Prostate gland (tissue), 2 donors: ENCODE measurements at regions not wholly inside any gene's neighbourhood (a gene's known extent, or its start where the extent isn't known, plus 50 kb on each side); places are given as distances from the start of the nearest gene placed in this dataset.

Source experiments
- DNase-seq: peaks from one replicate; pipeline ENCODE4 v3.0.0-alpha.2; 2019; ENCODE audit warnings: low spot score
- H3K27ac ChIP-seq, 2 donors: fragments of 200-600 bp; sonication (generic); 2 replicates each; pipeline ENCODE4 v1.5.1; 2017 to 2019
- H3K27me3 ChIP-seq: fragments of 200-600 bp; sonication (generic); replicated peaks from 2 replicates; pipeline ENCODE4 v1.5.1; 2019; ENCODE audit not compliant: insufficient read depth
- H3K36me3 ChIP-seq, 2 donors: fragments of 200-600 bp; sonication (generic); 1 replicate in 1 of 2; 2 replicates in 1 of 2; pipeline versions ENCODE4 v1.5.1 to v1.8.1; 2017 to 2019
- H3K4me1 ChIP-seq: fragments of 200-600 bp; sonication (generic); replicated peaks from 2 replicates; pipeline ENCODE4 v1.5.1; 2019
- H3K4me3 ChIP-seq, 2 donors: fragments of 200-600 bp; sonication (generic); 2 replicates each; pipeline ENCODE4 v1.5.1; 2017 to 2019
- H3K9me3 ChIP-seq: fragments of 200-600 bp; sonication (generic); 2 replicates; pipeline ENCODE4 v1.5.1; 2017
- CTCF ChIP-seq, 4 experiments: fragments of 200-600 bp in 2 of 4; fragments of 450-650 bp in 2 of 4; sonication (generic) in 2 of 4; IDR thresholded peaks; 1 replicate in 3 of 4; 2 replicates in 1 of 4; pipeline ENCODE4 v1.5.1; 2016 to 2019; ENCODE audit warnings: antibody characterized with exemption in 4 of 4, mild to moderate bottlenecking in 2 of 4, moderate library complexity in 2 of 4
- POLR2A ChIP-seq: fragments of 450-650 bp; IDR thresholded peaks from one replicate; pipeline ENCODE4 v1.6.1; 2016; ENCODE audit warnings: antibody characterized with exemption, mild to moderate bottlenecking
- POLR2AphosphoS5 ChIP-seq: sonication (generic); formaldehyde crosslinking; IDR thresholded peaks from one replicate; pipeline ENCODE4 v1.6.1; 2017; ENCODE audit warnings: antibody characterized with exemption
- WGBS: methylation state at CpG from one replicate; pipeline ENCODE4 v1.1.5; 2018; 5-methylcytosine and 5-hydroxymethylcytosine counted together
- intact Hi-C: fragments of 100-400 bp; cut with DNase I; formaldehyde crosslinking; loops from one replicate; pipeline ENCODE4 v1.14.2; 2022

- Histone ChIP-seq H3K36me3 (no peaks in the 10 kb centered on the region), H3K4me3 (no peak overlapping the region), H3K9me3 (no peaks in the 10 kb centered on the region), H3K27ac (no peak overlapping the region), H3K4me1 (no peaks in the 10 kb centered on the region), H3K27me3 (no peaks in the 10 kb centered on the region)
- WGBS = 52% methylated on average over 3 of the region's 3 CpGs
- TF ChIP-seq POLR2AphosphoS5 = no peak
- intact Hi-C loops = no loop called here
- DNase-seq = no peak
These were observed 51.9 kb upstream of the NLGN4Y start for GRCh38 chrY:14472421-14472820.

- no peak overlapping the region for H3K27ac ChIP-seq
- 51% methylated on average over 3 of the region's 3 CpGs for WGBS
- H3K9me3 ChIP-seq = no peaks in the 10 kb centered on the region
- H3K4me1 ChIP-seq = no peaks in the 10 kb centered on the region
- intact Hi-C loops = no loop called here
- TF ChIP-seq CTCF (IDR thresholded peaks at IDR 0.05) (no peak), POLR2A (no peak), POLR2AphosphoS5 (no peak)
- no peak overlapping the region for H3K4me3 ChIP-seq
- H3K36me3 ChIP-seq = no peaks in the 10 kb centered on the region
- no peaks in the 10 kb centered on the region for H3K27me3 ChIP-seq
- no peak for DNase-seq
These were observed 51.0 kb upstream of the NLGN4Y start for GRCh38 chrY:14473320-14473719.
